Stimulated activated CD4-positive, alpha-beta T cell treated with anti-CD3 and anti-CD28 coated beads, Interleukin-15, amount 100 ng/mL, for 48 hours (primary cell): ENCODE measurements at regions not wholly inside any gene's neighbourhood (a gene's known extent, or its start where the extent isn't known, plus 50 kb on each side); places are given as distances from the start of the nearest gene placed in this dataset.

Experiments
- DNase-seq, 2 donors: peaks; one replicate each; pipeline ENCODE4 v3.0.0-alpha.2; 2020; ENCODE audit warnings: low read depth in 2 of 2

- no peak for DNase-seq
Measured at GRCh38 chr11:113526521-113526920, 51.3 kb upstream of the DRD2 start.
